Erythroblast (primary cell): ENCODE measurements at regions not wholly inside any gene's neighbourhood (a gene's known extent, or its start where the extent isn't known, plus 50 kb on each side); places are given as distances from the start of the nearest gene placed in this dataset.
"Not testable (repeated sequence)": the region's sequence is repeated elsewhere in the genome, so short reads cannot be mapped to it uniquely, and the experiment has no call there.

Source experiments
- GATA1 ChIP-seq: IDR thresholded peaks from 2 replicates; pipeline ENCODE4 v1.6.1; 2011; ENCODE audit warnings: low read depth, mild to moderate bottlenecking, control low read depth, low read length, moderate library complexity
- POLR2A ChIP-seq: IDR thresholded peaks from 2 replicates; pipeline ENCODE4 v1.6.1; 2011; ENCODE audit warnings: mild to moderate bottlenecking, low read length

- not testable (repeated sequence) for TF ChIP-seq POLR2A, GATA1
Observed at GRCh38 chr7:65141405-65141778, 134.9 kb upstream of the ERV3-1 start.
